NCI-H524 treated with DMSO at 0.1 percent for 48 hours (cell line): ENCODE measurements at regions not wholly inside any gene's neighbourhood (a gene's known extent, or its start where the extent isn't known, plus 50 kb on each side); places are given as distances from the start of the nearest gene placed in this dataset.
A peak's percentile ranks its signal among the peaks of the same experiment; 100 is the strongest.
"Not testable (repeated sequence)": the region's sequence is repeated elsewhere in the genome, so short reads cannot be mapped to it uniquely, and the experiment has no call there.

Experiments
- DNase-seq: peaks from one replicate; lab custom pipeline; 2025; lab: John Stamatoyannopoulos, UW

DNA sequence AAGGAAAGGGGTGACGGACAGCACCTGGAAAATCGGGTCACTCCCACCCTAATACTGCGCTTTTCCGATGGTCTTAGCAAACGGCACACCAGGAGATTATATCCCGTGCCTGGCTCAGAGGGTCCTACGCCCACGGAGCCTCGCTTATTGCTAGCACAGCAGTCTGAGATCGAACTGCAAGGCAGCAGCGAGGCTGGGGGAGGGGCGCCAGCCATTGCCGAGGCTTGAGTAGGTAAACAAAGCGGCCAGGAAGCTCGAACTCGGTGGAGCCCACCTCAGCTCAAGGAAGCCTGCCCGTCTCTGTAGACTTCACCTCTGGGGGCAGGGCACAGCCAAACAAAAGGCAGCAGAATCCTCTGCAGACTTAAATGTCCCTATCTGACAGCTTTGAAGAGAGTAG, 91.5 kb upstream of the MBIP start:
- DNase-seq: not testable (repeated sequence)

- no peak for DNase-seq
Observed at GRCh38 chr14:36408388-36408787, 88.0 kb upstream of the MBIP start.

GRCh38 chr14:36405589-36406274, 85.3 kb upstream of the MBIP start:
- DNase-seq: no peak

GRCh38 chr14:36402867-36403266, 82.4 kb upstream of the MBIP start:
- DNase-seq: no peak

DNA sequence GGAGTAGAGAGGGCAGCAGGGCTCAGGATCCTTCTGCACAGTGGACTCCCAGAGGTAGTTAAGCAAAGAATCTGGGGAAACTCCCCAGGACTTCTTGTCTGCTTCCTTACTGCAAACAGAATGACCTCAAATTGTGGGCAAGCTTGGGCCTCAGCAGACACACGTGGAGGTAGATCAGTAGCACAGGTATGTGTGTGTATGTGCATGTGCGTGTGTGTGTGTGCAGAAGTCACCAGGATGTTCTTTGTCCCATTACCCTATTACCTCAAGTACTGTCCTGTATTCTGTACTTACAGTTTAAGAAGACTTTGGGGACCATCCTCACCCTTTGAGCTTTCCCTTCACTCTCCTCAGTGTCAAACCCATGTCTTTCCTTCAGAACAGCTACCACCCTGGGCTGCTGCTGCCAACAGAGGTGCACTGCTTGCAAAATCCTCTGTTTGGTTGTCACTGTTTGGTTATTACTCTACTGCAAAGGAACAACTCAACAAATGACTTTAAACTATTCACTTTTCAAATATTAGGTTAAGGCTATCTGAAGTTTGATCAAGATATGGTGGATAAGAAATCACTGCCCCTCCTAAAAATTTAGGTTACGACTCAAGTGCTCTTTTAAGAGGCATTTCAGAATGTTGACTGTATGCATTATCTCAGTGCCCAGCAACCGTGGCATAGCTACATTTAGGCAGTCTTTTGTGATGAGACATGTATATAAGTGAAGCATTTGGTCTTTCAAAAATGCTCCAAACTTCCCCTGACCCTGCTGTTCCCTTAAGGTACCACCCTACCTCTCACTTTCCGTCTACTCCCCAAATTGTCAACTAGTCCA, 78.2 kb upstream of the MBIP start:
- no peak for DNase-seq

DNA sequence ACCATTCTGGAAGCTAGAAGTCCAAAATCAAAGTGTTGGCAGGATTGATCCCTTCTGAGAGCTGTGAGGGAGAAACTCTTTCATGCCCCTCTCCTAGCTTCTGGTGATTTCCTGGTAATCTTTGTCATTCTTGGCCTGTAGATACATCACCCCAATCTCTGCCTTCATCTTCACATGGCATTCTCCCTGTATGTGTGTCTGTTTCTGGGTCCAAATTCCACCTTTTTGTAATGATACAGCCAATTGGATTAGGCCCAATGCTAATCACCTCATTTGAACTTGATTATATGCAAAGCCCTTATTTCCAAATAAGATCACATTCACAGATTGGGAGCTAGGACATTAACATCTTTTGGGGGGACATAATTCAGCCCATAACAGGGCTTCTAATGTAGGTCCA, 76.9 kb upstream of the MBIP start:
- DNase-seq: no peak

GRCh38 chr14:36396798-36397197, 76.4 kb upstream of the MBIP start:
- no peak for DNase-seq

GRCh38 chr14:36394593-36394992, 74.2 kb upstream of the MBIP start:
- no peak for DNase-seq

DNA sequence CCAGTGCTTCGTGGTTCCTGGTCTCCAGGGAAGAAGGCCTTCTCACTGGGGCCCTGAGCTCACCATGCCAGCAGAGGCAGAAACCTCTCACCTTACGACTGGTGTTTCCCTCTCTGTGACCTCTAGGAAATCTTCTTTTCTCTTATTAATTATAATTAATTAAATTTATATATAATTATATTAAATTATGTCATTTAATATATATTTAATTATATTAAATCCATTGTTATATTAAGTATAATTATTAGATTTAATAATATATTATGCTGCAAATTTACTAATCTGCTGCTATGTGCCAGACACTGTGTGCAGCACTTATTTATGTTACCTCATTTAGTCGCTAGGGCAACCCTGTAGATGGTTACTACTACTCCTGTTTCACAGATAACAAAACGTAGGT, 70.3 kb upstream of the MBIP start:
- no peak for DNase-seq

DNA sequence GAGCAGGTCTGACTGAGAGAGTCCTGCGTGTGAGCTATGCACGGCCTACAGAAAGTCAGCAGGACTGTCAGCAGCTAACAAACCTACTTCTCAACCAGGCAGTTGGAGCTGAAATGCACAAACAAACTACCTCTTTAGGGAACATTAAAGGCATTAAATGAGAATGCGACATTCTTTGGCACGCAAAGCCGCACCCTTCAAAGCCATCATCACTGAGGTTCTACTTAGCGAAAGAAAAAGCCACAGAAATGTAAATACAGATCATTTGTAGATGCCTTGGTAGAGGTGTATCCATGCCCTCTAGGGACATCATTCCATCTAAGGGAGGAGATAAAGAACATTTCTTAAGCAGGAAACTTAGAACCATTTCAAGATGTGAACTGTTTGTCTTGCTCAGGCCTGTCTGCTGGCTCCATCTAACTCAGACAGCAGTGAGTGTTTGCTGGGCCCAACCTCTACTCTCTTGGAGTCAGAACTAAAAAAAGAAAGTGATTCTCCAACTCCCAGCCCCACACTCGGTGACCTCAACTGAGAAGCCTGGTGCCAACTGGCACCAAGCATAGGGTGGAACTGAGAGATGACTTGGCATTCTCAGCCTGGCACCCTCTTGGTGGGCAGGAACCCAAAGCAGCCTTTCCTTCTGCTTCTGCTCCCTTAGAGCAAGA, 63.5 kb upstream of the MBIP start:
- no peak for DNase-seq

- DNase-seq: peak; percentile 73
Observed at GRCh38 chr14:36373982-36374673, 53.7 kb upstream of the MBIP start.
